ENCODE measurements at regions not wholly inside any gene's neighbourhood (a gene's known extent, or its start where the extent isn't known, plus 50 kb on each side); places are given as distances from the start of the nearest gene placed in this dataset.

GRCh38 chr18:40980171-40980570 is 974.9 kb upstream of the PIK3C3 start:
- no peak for TF ChIP-seq CTCF (IDR thresholded peaks at IDR 0.05; ENCODE audit: extremely low read depth in 1 of 2, insufficient read depth in 1 of 2, low read depth in 1 of 2, low read length in 2 of 2)
- TF ChIP-seq POLR2AphosphoS5 (IDR thresholded peaks at IDR 0.05; ENCODE audit: insufficient read depth, low read depth, low read length), result no peak
- TF ChIP-seq POLR2A (IDR thresholded peaks at IDR 0.05; ENCODE audit: low read depth, low read length), result no peak
- TF ChIP-seq GATA2 (IDR thresholded peaks at IDR 0.05; ENCODE audit: insufficient read depth, insufficient read length, low read depth, low read length), result no peak

Data from endothelial cell of umbilical vein (primary cell).